Endothelial cell (in vitro differentiated cells): ENCODE measurements at regions not wholly inside any gene's neighbourhood (a gene's known extent, or its start where the extent isn't known, plus 50 kb on each side); places are given as distances from the start of the nearest gene placed in this dataset.
"Not testable (repeated sequence)": the region's sequence is repeated elsewhere in the genome, so short reads cannot be mapped to it uniquely, and the experiment has no call there.

Experiments used
- DNase-seq: peaks from one replicate; pipeline ENCODE4 v3.0.0; 2021; ENCODE audit warnings: low spot score
- H3K27ac Mint-ChIP-seq: one replicate; pipeline ENCODE4 v1.8.0; 2021; ENCODE audit warnings: mixed read lengths, inconsistent platforms; ENCODE audit not compliant: unreplicated experiment
- H3K27me3 Mint-ChIP-seq: one replicate; pipeline ENCODE4 v1.8.0; 2021; ENCODE audit warnings: mild to moderate bottlenecking, moderate library complexity, mixed read lengths, inconsistent platforms; ENCODE audit not compliant: unreplicated experiment
- H3K36me3 Mint-ChIP-seq: one replicate; pipeline ENCODE4 v1.8.0; 2021; ENCODE audit warnings: mild to moderate bottlenecking, low read depth, mixed read lengths, inconsistent platforms; ENCODE audit not compliant: unreplicated experiment
- H3K4me1 Mint-ChIP-seq: one replicate; pipeline ENCODE4 v1.8.0; 2021; ENCODE audit warnings: mild to moderate bottlenecking, mixed read lengths, inconsistent platforms; ENCODE audit not compliant: unreplicated experiment
- H3K4me3 Mint-ChIP-seq: one replicate; pipeline ENCODE4 v1.8.0; 2021; ENCODE audit warnings: mild to moderate bottlenecking, mixed read lengths, inconsistent platforms; ENCODE audit not compliant: unreplicated experiment
- H3K9me3 Mint-ChIP-seq: one replicate; pipeline ENCODE4 v1.8.0; 2021; ENCODE audit warnings: mixed read lengths, inconsistent platforms; ENCODE audit not compliant: unreplicated experiment
- CTCF ChIP-seq: fragments of 200-600 bp; sonication (generic); IDR thresholded peaks from one replicate; pipeline ENCODE4 v1.5.0; 2021; ENCODE audit warnings: antibody characterized with exemption; ENCODE audit not compliant: unreplicated experiment

- no peak for TF ChIP-seq CTCF
- Mint-ChIP-seq H3K27ac (no peak overlapping the region), H3K4me3 (no peak overlapping the region), H3K9me3 (peaks cover 10% of the 10 kb centered on the region), H3K36me3 (peaks cover 3% of the 10 kb centered on the region), H3K4me1 (no peaks in the 10 kb centered on the region), H3K27me3 (peaks cover 2% of the 10 kb centered on the region)
- no peak for DNase-seq
Observed at GRCh38 chr4:45283352-45283751, 557.0 kb upstream of the GNPDA2 start.

- Mint-ChIP-seq H3K4me1 (no peaks in the 10 kb centered on the region), H3K27me3 (peaks cover 2% of the 10 kb centered on the region), H3K36me3 (peaks cover 3% of the 10 kb centered on the region), H3K4me3 (no peak overlapping the region), H3K27ac (no peak overlapping the region), H3K9me3 (peaks cover 8% of the 10 kb centered on the region)
- TF ChIP-seq CTCF: no peak
- DNase-seq: no peak
Observed at GRCh38 chr4:45280121-45280520, 553.8 kb upstream of the GNPDA2 start.

- no peak for DNase-seq
- no peak for TF ChIP-seq CTCF
- Mint-ChIP-seq H3K36me3 (no peaks in the 10 kb centered on the region), H3K4me3 (no peak overlapping the region), H3K27ac (no peak overlapping the region), H3K9me3 (no peaks in the 10 kb centered on the region), H3K27me3 (no peaks in the 10 kb centered on the region), H3K4me1 (no peaks in the 10 kb centered on the region)
Observed at GRCh38 chr4:45275862-45276261, 549.5 kb upstream of the GNPDA2 start.

- not testable (repeated sequence) for H3K4me1 Mint-ChIP-seq, H3K27ac Mint-ChIP-seq, H3K4me3 Mint-ChIP-seq, H3K9me3 Mint-ChIP-seq, H3K27me3 Mint-ChIP-seq, H3K36me3 Mint-ChIP-seq, DNase-seq
Observed at GRCh38 chr4:45248106-45248505, 521.8 kb upstream of the GNPDA2 start.

- Mint-ChIP-seq H3K4me1 (no peaks in the 10 kb centered on the region), H3K4me3 (no peak overlapping the region), H3K36me3 (no peaks in the 10 kb centered on the region), H3K27me3 (no peaks in the 10 kb centered on the region), H3K9me3 (no peaks in the 10 kb centered on the region), H3K27ac (no peak overlapping the region)
- DNase-seq: no peak
- TF ChIP-seq CTCF: no peak
Observed at GRCh38 chr4:45241976-45242375, 515.6 kb upstream of the GNPDA2 start.

- H3K36me3 Mint-ChIP-seq: no peaks in the 10 kb centered on the region
- H3K9me3 Mint-ChIP-seq: peaks cover 8% of the 10 kb centered on the region
- H3K4me1 Mint-ChIP-seq: no peaks in the 10 kb centered on the region
- no peaks in the 10 kb centered on the region for H3K27me3 Mint-ChIP-seq
- TF ChIP-seq CTCF: no peak
- no peak overlapping the region for H3K4me3 Mint-ChIP-seq
- no peak overlapping the region for H3K27ac Mint-ChIP-seq
- no peak for DNase-seq
Observed at GRCh38 chr4:45229206-45229605, 502.9 kb upstream of the GNPDA2 start.
